GM21390 (cell line): ENCODE measurements at regions not wholly inside any gene's neighbourhood (a gene's known extent, or its start where the extent isn't known, plus 50 kb on each side); places are given as distances from the start of the nearest gene placed in this dataset.
"Not testable (repeated sequence)": the region's sequence is repeated elsewhere in the genome, so short reads cannot be mapped to it uniquely, and the experiment has no call there.

Experiments used
- ATAC-seq: cut with Tn5 transposase; IDR thresholded peaks from one replicate; pipeline ENCODE4 v1.9.1; 2021; ENCODE audit not compliant: unreplicated experiment

- no peak for ATAC-seq
These were observed 803.6 kb downstream of the GLUD2 start for GRCh38 chrX:121851033-121851432.

- ATAC-seq, result no peak
These were observed 806.6 kb downstream of the GLUD2 start for GRCh38 chrX:121853762-121854613.

- ATAC-seq, result no peak
These were observed 807.2 kb downstream of the GLUD2 start for GRCh38 chrX:121854614-121854911.

GRCh38 chrX:121858867-121859647 is 811.6 kb downstream of the GLUD2 start:
- no peak for ATAC-seq

- no peak for ATAC-seq
These were observed 816.6 kb downstream of the GLUD2 start for GRCh38 chrX:121863976-121864375.

GRCh38 chrX:121864561-121864960 is 817.2 kb downstream of the GLUD2 start:
- ATAC-seq, result no peak

GRCh38 chrX:121869876-121870477 is 822.6 kb downstream of the GLUD2 start:
- no peak for ATAC-seq

GRCh38 chrX:121871122-121871521 is 823.7 kb downstream of the GLUD2 start:
- ATAC-seq, result no peak

GRCh38 chrX:121876305-121876704 is 828.9 kb downstream of the GLUD2 start:
- no peak for ATAC-seq

- ATAC-seq, result not testable (repeated sequence)
These were observed 829.9 kb downstream of the GLUD2 start for GRCh38 chrX:121877337-121877736.

GRCh38 chrX:121886557-121886956 is 839.1 kb downstream of the GLUD2 start:
- no peak for ATAC-seq

- no peak for ATAC-seq
These were observed 847.3 kb downstream of the GLUD2 start for GRCh38 chrX:121894756-121895155.

- ATAC-seq, result no peak
These were observed 855.1 kb downstream of the GLUD2 start for GRCh38 chrX:121902463-121902862.

- no peak for ATAC-seq
These were observed 856.6 kb downstream of the GLUD2 start for GRCh38 chrX:121903961-121904360.

- no peak for ATAC-seq
These were observed 873.8 kb downstream of the GLUD2 start for GRCh38 chrX:121921258-121921657.

GRCh38 chrX:121931567-121931966 is 884.2 kb downstream of the GLUD2 start:
- no peak for ATAC-seq

- no peak for ATAC-seq
These were observed 885.3 kb downstream of the GLUD2 start for GRCh38 chrX:121932688-121933087.

- no peak for ATAC-seq
These were observed 901.8 kb downstream of the GLUD2 start for GRCh38 chrX:121949041-121949760.

GRCh38 chrX:121958886-121959285 is 911.5 kb downstream of the GLUD2 start:
- ATAC-seq, result no peak

- no peak for ATAC-seq
These were observed 928.3 kb downstream of the GLUD2 start for GRCh38 chrX:121975671-121976070.

GRCh38 chrX:121987163-121987562 is 939.8 kb downstream of the GLUD2 start:
- ATAC-seq, result no peak
